Neural cell (in vitro differentiated cells): ENCODE measurements at regions not wholly inside any gene's neighbourhood (a gene's known extent, or its start where the extent isn't known, plus 50 kb on each side); places are given as distances from the start of the nearest gene placed in this dataset.

Experiments
- H2AFZ ChIP-seq: fragments of 200-600, 300-800 bp; sonication (generic), shearing (Covaris generic); 2 replicates; pipeline ENCODE4 v1.6.0; 2014; ENCODE audit warnings: low read depth, mild to moderate bottlenecking, antibody characterized with exemption, low read length, moderate library complexity
- H3F3A ChIP-seq: fragments of 200-600 bp; shearing (Covaris generic); 2 replicates; pipeline ENCODE4 v1.6.1; 2016; ENCODE audit warnings: mild to moderate bottlenecking, moderate library complexity, mixed read lengths, antibody characterized with exemption, low read length; ENCODE audit not compliant: insufficient read depth, poor library complexity, severe bottlenecking
- H3K27ac ChIP-seq: fragments of 200-600, 300-800 bp; sonication (generic), shearing (Covaris generic); 2 replicates; pipeline ENCODE4 v1.5.1; 2014; ENCODE audit warnings: mild to moderate bottlenecking, low read length, moderate library complexity
- H3K27me3 ChIP-seq: fragments of 300-800, 200-600 bp; sonication (generic), shearing (Covaris generic); 2 replicates; pipeline ENCODE4 v1.6.0; 2014; ENCODE audit warnings: mild to moderate bottlenecking, low read depth, low read length, moderate library complexity; ENCODE audit not compliant: insufficient read depth
- H3K36me3 ChIP-seq: fragments of 300-800, 200-600 bp; sonication (generic), shearing (Covaris generic); 2 replicates; pipeline ENCODE4 v1.5.1; 2014; ENCODE audit warnings: mild to moderate bottlenecking, antibody characterized with exemption, low read length, moderate library complexity; ENCODE audit not compliant: insufficient read depth
- H3K4me2 ChIP-seq: fragments of 300-800, 200-600 bp; sonication (generic), shearing (Covaris generic); 2 replicates; pipeline ENCODE4 v1.6.0; 2014; ENCODE audit warnings: mild to moderate bottlenecking, low read length
- H3K4me3 ChIP-seq: fragments of 300-800, 200-600 bp; sonication (generic), shearing (Covaris generic); 2 replicates; pipeline ENCODE4 v1.5.1; 2014; ENCODE audit warnings: mild to moderate bottlenecking, low read length, moderate library complexity
- H3K79me2 ChIP-seq: fragments of 200-600 bp; shearing (Covaris generic); replicated peaks from 2 replicates; pipeline ENCODE4 v1.6.0; 2014; ENCODE audit warnings: mild to moderate bottlenecking, low read length, moderate library complexity; ENCODE audit not compliant: insufficient read depth
- H3K9ac ChIP-seq: fragments of 300-800, 200-600 bp; sonication (generic), shearing (Covaris generic); 2 replicates; pipeline ENCODE4 v1.6.1; 2016; ENCODE audit warnings: mild to moderate bottlenecking, low read length, mixed read lengths
- H3K9me2 ChIP-seq: fragments of 200-600 bp; shearing (Covaris generic); 2 replicates; pipeline ENCODE4 v1.6.1; 2016; ENCODE audit warnings: mild to moderate bottlenecking, low read length, mixed read lengths; ENCODE audit not compliant: insufficient read depth
- H3K9me3 ChIP-seq: fragments of 200-600, 300-800 bp; sonication (generic), shearing (Covaris generic); 2 replicates; pipeline ENCODE4 v1.6.1; 2016; ENCODE audit warnings: mild to moderate bottlenecking, mixed run types, low read length, moderate library complexity, mixed read lengths
- H4K20me1 ChIP-seq: fragments of 200-600 bp; shearing (Covaris generic); 2 replicates; pipeline ENCODE4 v1.6.1; 2016; ENCODE audit warnings: mild to moderate bottlenecking, mixed run types; ENCODE audit not compliant: insufficient read depth
- CTCF ChIP-seq: fragments of 450-650 bp; IDR thresholded peaks from 2 replicates; pipeline ENCODE4 v1.5.1; 2014; ENCODE audit warnings: antibody characterized with exemption, mild to moderate bottlenecking, moderate library complexity; ENCODE audit not compliant: poor library complexity, severe bottlenecking
- EP300 ChIP-seq: fragments of 450-650 bp; conservative IDR thresholded peaks from 2 replicates; pipeline ENCODE4 v1.6.1; 2014; ENCODE audit warnings: antibody characterized with exemption, mild to moderate bottlenecking, moderate library complexity; ENCODE audit not compliant: poor library complexity, severe bottlenecking
- EZH2 ChIP-seq: fragments of 200-600, 300-800 bp; shearing (Covaris generic), sonication (generic); IDR thresholded peaks from 2 replicates; pipeline ENCODE4 v1.6.1; 2014; ENCODE audit warnings: antibody characterized with exemption, low read length, borderline replicate concordance, mild to moderate bottlenecking; ENCODE audit not compliant: insufficient read depth, poor library complexity, severe bottlenecking
- MXI1 ChIP-seq: fragments of 450-650 bp; conservative IDR thresholded peaks from 2 replicates; pipeline ENCODE4 v1.6.1; 2014; ENCODE audit warnings: antibody characterized with exemption, mild to moderate bottlenecking; ENCODE audit not compliant: poor library complexity, severe bottlenecking
- POLR2AphosphoS5 ChIP-seq: IDR thresholded peaks from 2 replicates; pipeline ENCODE4 v1.6.1; 2012
- RAD21 ChIP-seq: fragments of 450-650 bp; conservative IDR thresholded peaks from 2 replicates; pipeline ENCODE4 v1.6.1; 2014; ENCODE audit warnings: antibody characterized with exemption, mild to moderate bottlenecking, moderate library complexity
- REST ChIP-seq: IDR thresholded peaks from 2 replicates; pipeline ENCODE4 v1.6.1; 2012; ENCODE audit warnings: borderline replicate concordance
- SMC3 ChIP-seq: fragments of 450-650 bp; conservative IDR thresholded peaks from 2 replicates; pipeline ENCODE4 v1.6.1; 2014; ENCODE audit warnings: antibody characterized with exemption, mild to moderate bottlenecking, moderate library complexity; ENCODE audit not compliant: poor library complexity
- TAF1 ChIP-seq: IDR thresholded peaks from 2 replicates; pipeline ENCODE4 v1.6.1; 2012; ENCODE audit warnings: low read depth

GRCh38 chr10:84850826-84851225 is 522.4 kb downstream of the CCSER2 start:
- Histone ChIP-seq H3K27me3 (no peaks in the 10 kb centered on the region), H3K4me3 (no peak overlapping the region), H3K4me2 (no peak overlapping the region), H3K27ac (no peak overlapping the region), H3K9ac (no peak overlapping the region), H2AFZ (no peak overlapping the region), H3K36me3 (no peaks in the 10 kb centered on the region), H3K9me3 (no peaks in the 10 kb centered on the region), H3K79me2 (no peaks in the 10 kb centered on the region), H4K20me1 (no peaks in the 10 kb centered on the region), H3F3A (peaks cover 4% of the 10 kb centered on the region), H3K9me2 (no peaks in the 10 kb centered on the region)
- TF ChIP-seq EZH2: no peak
- no peak for TF ChIP-seq POLR2AphosphoS5
- TF ChIP-seq SMC3: no peak
- TF ChIP-seq MXI1: no peak
- no peak for TF ChIP-seq EP300
- TF ChIP-seq REST: no peak
- no peak for TF ChIP-seq RAD21
- no peak for TF ChIP-seq CTCF
- TF ChIP-seq TAF1: no peak

GRCh38 chr10:84854439-84854838 is 526.0 kb downstream of the CCSER2 start:
- H3K4me2 ChIP-seq: no peak overlapping the region
- no peaks in the 10 kb centered on the region for H3K79me2 ChIP-seq
- H3K9me3 ChIP-seq: no peaks in the 10 kb centered on the region
- no peaks in the 10 kb centered on the region for H3F3A ChIP-seq
- no peak overlapping the region for H2AFZ ChIP-seq
- H3K36me3 ChIP-seq: no peaks in the 10 kb centered on the region
- no peak overlapping the region for H3K4me3 ChIP-seq
- no peaks in the 10 kb centered on the region for H3K9me2 ChIP-seq
- no peaks in the 10 kb centered on the region for H4K20me1 ChIP-seq
- H3K9ac ChIP-seq: no peak overlapping the region
- H3K27me3 ChIP-seq: no peaks in the 10 kb centered on the region
- TF ChIP-seq POLR2AphosphoS5 (no peak), RAD21 (no peak), SMC3 (no peak), CTCF (no peak), REST (no peak), TAF1 (no peak), EP300 (no peak), MXI1 (no peak), EZH2 (no peak)
- H3K27ac ChIP-seq: no peak overlapping the region
